ENCODE measurements at regions not wholly inside any gene's neighbourhood (a gene's known extent, or its start where the extent isn't known, plus 50 kb on each side); places are given as distances from the start of the nearest gene placed in this dataset.

GRCh38 chr3:190222360-190222759 lies 99.9 kb downstream of the CLDN1 start:
- Mint-ChIP-seq H3K4me1 (no peaks in the 10 kb centered on the region), H3K4me3 (no peak overlapping the region), H3K27ac (no peak overlapping the region), H3K36me3 (ENCODE audit: low read depth) (no peaks in the 10 kb centered on the region), H3K9me3 (ENCODE audit: low read depth) (peaks cover 7% of the 10 kb centered on the region), H3K27me3 (peaks cover 1% of the 10 kb centered on the region)
- ATAC-seq (no peak), DNase-seq (no peak)
- intact Hi-C loops (cut with DNase I, micrococcal nuclease): loop anchor here in 1 of 2 experiments (10.0 kb wide), 1 partner anchor 472 kb away; no protein-coding TSS in a partner anchor
- ChIA-PET CTCF (interaction anchor here (0.6 to 1.8 kb wide), 2 partner anchors 100 to 116 kb away, joined by 3 to 5 read pairs; partner anchors contain the start of gene CLDN1), POLR2A (no interaction called here)

- Mint-ChIP-seq H3K9me3 (ENCODE audit: low read depth) (peaks cover 7% of the 10 kb centered on the region), H3K4me3 (no peak overlapping the region), H3K27me3 (peaks cover 1% of the 10 kb centered on the region), H3K36me3 (ENCODE audit: low read depth) (no peaks in the 10 kb centered on the region), H3K27ac (no peak overlapping the region), H3K4me1 (no peaks in the 10 kb centered on the region)
- intact Hi-C loops (cut with DNase I, micrococcal nuclease): loop anchor here in 1 of 2 experiments (10.0 kb wide), 1 partner anchor 474 kb away; no protein-coding TSS in a partner anchor
- DNase-seq (no peak), ATAC-seq (no peak)
- CTCF ChIA-PET: interaction anchor here (1.1 kb wide), 1 partner anchor 260 kb away, joined by 5 read pairs; no protein-coding TSS in a partner anchor
- POLR2A ChIA-PET: no interaction called here
Observed at GRCh38 chr3:190220362-190220761, 99.7 kb upstream of the P3H2 start.

GRCh38 chr3:190217081-190217480 lies 96.4 kb upstream of the P3H2 start:
- peaks cover 3% of the 10 kb centered on the region for H3K27me3 Mint-ChIP-seq
- ChIA-PET POLR2A (interaction anchor here (0.6 kb wide), 1 partner anchor 1090 kb away, joined by 3 read pairs; no protein-coding TSS in a partner anchor), CTCF (interaction anchor here (0.7 to 1.2 kb wide), 2 partner anchors 8 to 108 kb away, joined by 3 to 4 read pairs; no protein-coding TSS in a partner anchor)
- no peak for ATAC-seq
- no peak overlapping the region for H3K27ac Mint-ChIP-seq
- intact Hi-C loops (cut with DNase I, micrococcal nuclease): no loop called here
- peaks cover 7% of the 10 kb centered on the region for H3K9me3 Mint-ChIP-seq (ENCODE audit: low read depth)
- no peak overlapping the region for H3K4me3 Mint-ChIP-seq
- DNase-seq: no peak
- H3K4me1 Mint-ChIP-seq: no peaks in the 10 kb centered on the region
- H3K36me3 Mint-ChIP-seq (ENCODE audit: low read depth): no peaks in the 10 kb centered on the region

- H3K27me3 Mint-ChIP-seq: peaks cover 5% of the 10 kb centered on the region
- no peaks in the 10 kb centered on the region for H3K36me3 Mint-ChIP-seq (ENCODE audit: low read depth)
- H3K4me1 Mint-ChIP-seq: no peaks in the 10 kb centered on the region
- ChIA-PET CTCF (no interaction called here), POLR2A (no interaction called here)
- no peak overlapping the region for H3K27ac Mint-ChIP-seq
- DNase-seq (no peak), ATAC-seq (no peak)
- H3K4me3 Mint-ChIP-seq: no peak overlapping the region
- H3K9me3 Mint-ChIP-seq (ENCODE audit: low read depth): no peaks in the 10 kb centered on the region
- intact Hi-C loops (cut with DNase I, micrococcal nuclease): no loop called here
Observed at GRCh38 chr3:190213727-190214126, 93.0 kb upstream of the P3H2 start.

- H3K27ac Mint-ChIP-seq: no peak overlapping the region
- DNase-seq (no peak), ATAC-seq (no peak)
- peaks cover 18% of the 10 kb centered on the region for H3K27me3 Mint-ChIP-seq
- CTCF ChIA-PET: interaction anchor here (0.9 kb wide), 1 partner anchor 249 kb away, joined by 4 read pairs; no protein-coding TSS in a partner anchor
- POLR2A ChIA-PET: interaction anchor here (0.6 kb wide), 1 partner anchor 263 kb away, joined by 3 read pairs; no protein-coding TSS in a partner anchor
- no peak overlapping the region for H3K4me3 Mint-ChIP-seq
- intact Hi-C loops (cut with DNase I, micrococcal nuclease): no loop called here
- H3K9me3 Mint-ChIP-seq (ENCODE audit: low read depth): no peaks in the 10 kb centered on the region
- H3K4me1 Mint-ChIP-seq: peaks cover 9% of the 10 kb centered on the region
- H3K36me3 Mint-ChIP-seq (ENCODE audit: low read depth): no peaks in the 10 kb centered on the region
Observed at GRCh38 chr3:190210608-190211007, 89.9 kb upstream of the P3H2 start.

- POLR2A ChIA-PET: no interaction called here
- H3K9me3 Mint-ChIP-seq (ENCODE audit: low read depth): no peaks in the 10 kb centered on the region
- H3K27me3 Mint-ChIP-seq: peaks cover 21% of the 10 kb centered on the region
- CTCF ChIA-PET: interaction anchor here (1.8 kb wide), 1 partner anchor 248 kb away, joined by 4 read pairs; no protein-coding TSS in a partner anchor
- ATAC-seq (no peak), DNase-seq (no peak)
- intact Hi-C loops (cut with DNase I, micrococcal nuclease): loop anchor here (5.0 to 10.0 kb wide), 4 partner anchors 108 to 625 kb away; no protein-coding TSS in a partner anchor
- no peaks in the 10 kb centered on the region for H3K36me3 Mint-ChIP-seq (ENCODE audit: low read depth)
- no peak overlapping the region for H3K27ac Mint-ChIP-seq
- peaks cover 16% of the 10 kb centered on the region for H3K4me1 Mint-ChIP-seq
- H3K4me3 Mint-ChIP-seq: no peak overlapping the region
Observed at GRCh38 chr3:190209533-190209932, 88.8 kb upstream of the P3H2 start.

GRCh38 chr3:190208196-190208595 lies 87.5 kb upstream of the P3H2 start:
- DNase-seq: no peak
- CTCF ChIA-PET: interaction anchor here (0.5 to 1.8 kb wide), 3 partner anchors 245 to 854 kb away, joined by 3 to 5 read pairs (median 4); no protein-coding TSS in a partner anchor
- peaks cover 28% of the 10 kb centered on the region for H3K27me3 Mint-ChIP-seq

GRCh38 chr3:190205739-190206138 lies 85.0 kb upstream of the P3H2 start:
- H3K4me3 Mint-ChIP-seq: no peak overlapping the region
- H3K9me3 Mint-ChIP-seq (ENCODE audit: low read depth): no peaks in the 10 kb centered on the region
- peaks cover 29% of the 10 kb centered on the region for H3K27me3 Mint-ChIP-seq
- DNase-seq (no peak), ATAC-seq (peak; percentile 93)
- ChIA-PET CTCF (no interaction called here), POLR2A (no interaction called here)
- no peaks in the 10 kb centered on the region for H3K36me3 Mint-ChIP-seq (ENCODE audit: low read depth)
- peaks cover 18% of the 10 kb centered on the region for H3K4me1 Mint-ChIP-seq
- intact Hi-C loops (cut with DNase I, micrococcal nuclease): loop anchor here (5.0 to 10.0 kb wide), 4 partner anchors 112 to 621 kb away; no protein-coding TSS in a partner anchor
- H3K27ac Mint-ChIP-seq: peak overlapping the region; percentile 67

More at GRCh38 chr3:190208196-190208595, 87.5 kb upstream of the P3H2 start:
- intact Hi-C loops (cut with DNase I, micrococcal nuclease): loop anchor here (5.0 to 10.0 kb wide), 4 partner anchors 109 to 623 kb away; no protein-coding TSS in a partner anchor
- Mint-ChIP-seq H3K9me3 (ENCODE audit: low read depth) (no peaks in the 10 kb centered on the region), H3K36me3 (ENCODE audit: low read depth) (no peaks in the 10 kb centered on the region), H3K4me3 (no peak overlapping the region), H3K4me1 (peaks cover 18% of the 10 kb centered on the region), H3K27ac (no peak overlapping the region)
- no peak for ATAC-seq
- POLR2A ChIA-PET: no interaction called here

GRCh38 chr3:190204200-190204599 lies 83.5 kb upstream of the P3H2 start:
- CTCF ChIA-PET: no interaction called here

GRCh38 chr3:190197346-190197763 lies 76.7 kb upstream of the P3H2 start:
- POLR2A ChIA-PET: no interaction called here
- Mint-ChIP-seq H3K36me3 (ENCODE audit: low read depth) (no peaks in the 10 kb centered on the region), H3K27ac (no peak overlapping the region), H3K4me1 (no peaks in the 10 kb centered on the region), H3K4me3 (no peak overlapping the region), H3K9me3 (ENCODE audit: low read depth) (no peaks in the 10 kb centered on the region), H3K27me3 (no peaks in the 10 kb centered on the region)
- DNase-seq (no peak), ATAC-seq (no peak)
- CTCF ChIA-PET: no interaction called here
- intact Hi-C loops (cut with DNase I, micrococcal nuclease): no loop called here

More at GRCh38 chr3:190204200-190204599, 83.5 kb upstream of the P3H2 start:
- intact Hi-C loops (cut with DNase I, micrococcal nuclease): loop anchor here in 1 of 2 experiments (5.0 to 10.0 kb wide), 2 partner anchors 187 to 619 kb away; no protein-coding TSS in a partner anchor
- Mint-ChIP-seq H3K9me3 (ENCODE audit: low read depth) (no peaks in the 10 kb centered on the region), H3K27me3 (peaks cover 27% of the 10 kb centered on the region), H3K27ac (no peak overlapping the region), H3K4me1 (peaks cover 18% of the 10 kb centered on the region), H3K4me3 (no peak overlapping the region), H3K36me3 (ENCODE audit: low read depth) (no peaks in the 10 kb centered on the region)
- ATAC-seq (no peak), DNase-seq (no peak)
- POLR2A ChIA-PET: no interaction called here

GRCh38 chr3:190194506-190194905 lies 73.8 kb upstream of the P3H2 start:
- Mint-ChIP-seq H3K27ac (no peak overlapping the region), H3K4me3 (no peak overlapping the region), H3K9me3 (ENCODE audit: low read depth) (no peaks in the 10 kb centered on the region), H3K4me1 (no peaks in the 10 kb centered on the region), H3K36me3 (ENCODE audit: low read depth) (no peaks in the 10 kb centered on the region), H3K27me3 (no peaks in the 10 kb centered on the region)
- ATAC-seq (no peak), DNase-seq (no peak)
- POLR2A ChIA-PET: no interaction called here
- CTCF ChIA-PET: no interaction called here
- intact Hi-C loops (cut with DNase I, micrococcal nuclease): no loop called here

GRCh38 chr3:190193210-190193609 lies 72.5 kb upstream of the P3H2 start:
- no peaks in the 10 kb centered on the region for H3K4me1 Mint-ChIP-seq
- H3K9me3 Mint-ChIP-seq (ENCODE audit: low read depth): no peaks in the 10 kb centered on the region

More at GRCh38 chr3:190193210-190193609, 72.5 kb upstream of the P3H2 start:
- intact Hi-C loops (cut with DNase I, micrococcal nuclease): no loop called here
- H3K27ac Mint-ChIP-seq: no peak overlapping the region
- POLR2A ChIA-PET: no interaction called here
- no peaks in the 10 kb centered on the region for H3K36me3 Mint-ChIP-seq (ENCODE audit: low read depth)
- CTCF ChIA-PET: no interaction called here
- DNase-seq (peak; percentile 14), ATAC-seq (peak; percentile 39)
- no peak overlapping the region for H3K4me3 Mint-ChIP-seq
- no peaks in the 10 kb centered on the region for H3K27me3 Mint-ChIP-seq

Measured in activated CD4-positive, alpha-beta T cell treated with anti-CD3 and anti-CD28 coated beads for 36 hours (primary cell).